ENCODE measurements at regions not wholly inside any gene's neighbourhood (a gene's known extent, or its start where the extent isn't known, plus 50 kb on each side); places are given as distances from the start of the nearest gene placed in this dataset.

DNA sequence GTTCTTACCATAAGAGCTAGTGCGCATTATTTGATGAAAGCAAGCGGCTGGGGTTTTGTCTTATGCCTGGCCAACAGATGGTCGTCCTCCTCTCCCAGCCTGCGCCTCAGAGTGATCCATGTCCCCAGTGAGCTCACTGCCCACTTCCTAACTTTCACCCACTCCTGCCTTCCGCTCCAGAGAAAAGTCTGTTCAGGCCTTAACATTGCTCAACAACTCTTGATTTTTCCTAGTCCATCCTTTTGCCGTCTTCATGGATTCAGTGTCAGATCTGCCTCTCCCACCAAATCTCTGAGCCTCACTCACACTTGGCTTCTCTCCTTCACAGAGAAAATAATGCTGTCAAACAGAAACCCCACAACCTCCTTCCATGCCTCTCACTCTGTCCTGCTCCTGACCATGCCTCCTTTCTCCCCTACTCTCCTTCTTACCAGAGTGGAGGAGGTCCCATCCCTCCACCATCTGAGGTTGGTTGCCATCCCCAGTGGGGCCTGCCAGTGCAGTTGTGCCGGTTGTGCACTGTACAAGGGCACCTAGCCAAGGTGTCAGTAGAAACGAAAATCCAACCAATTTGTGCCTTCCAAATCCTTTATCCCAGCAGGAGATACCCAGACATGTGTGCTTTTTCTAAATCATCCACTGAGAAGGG is 58.9 kb upstream of the SRSF6 start:
- intact Hi-C loops (cut with micrococcal nuclease) (no loop called here), in situ Hi-C loops (cut with MboI) (no loop called here)
- Histone ChIP-seq H3K4me3 (no peak overlapping the region), H3K9me3 (replicated peaks; ENCODE audit: control insufficient read depth, insufficient read depth, low read depth, low read length) (no peaks in the 10 kb centered on the region), H3K36me3 (ENCODE audit: control insufficient read depth, insufficient read depth, low read length) (no peaks in the 10 kb centered on the region), H3K79me2 (ENCODE audit: control insufficient read depth, insufficient read depth, low read length) (no peaks in the 10 kb centered on the region), H3K4me1 (replicated peaks in 1 of 2; ENCODE audit: control insufficient read depth in 2 of 2, insufficient read depth in 2 of 2, low read length in 2 of 2) (no peaks in the 10 kb centered on the region; a peak in 2 of 5 replicates), H3K9ac (ENCODE audit: insufficient read depth in 1 of 2, low read depth in 2 of 2, low read length in 2 of 2) (no peak overlapping the region), H4K20me1 (replicated peaks; ENCODE audit: control insufficient read depth, insufficient read depth, low read length) (no peaks in the 10 kb centered on the region), H3K9me1 (ENCODE audit: control insufficient read depth, insufficient read depth, low read length) (no peaks in the 10 kb centered on the region), H3K27me3 (ENCODE audit: control insufficient read depth in 2 of 2, insufficient read depth in 2 of 2, low read length in 2 of 2) (peaks cover 0 to 6% of the 10 kb centered on the region in 2 experiments; a peak in 1 of 5 replicates), H2AFZ (ENCODE audit: low read depth, low read length) (no peak overlapping the region), H3K4me2 (ENCODE audit: insufficient read depth, low read length) (no peak overlapping the region), H3K27ac (ENCODE audit: extremely low read depth, low read depth, low read length) (no peak overlapping the region)
- ChIA-PET CTCF (ENCODE audit: low intra/inter-chr PET ratio) (no interaction called here), POLR2A (interaction anchor here (0.6 to 1.0 kb wide), 2 partner anchors 8 to 623 kb away, joined by 4 read pairs; no protein-coding TSS in a partner anchor)
- DNase-seq (ENCODE audit: extremely low read depth in 1 of 4, low spot score in 3 of 4) (no peak), FAIRE-seq (no peak), ATAC-seq (no peak)
- no TSS peak for BruUV-seq (replicated peaks)
- WGBS (ENCODE audit: insufficient coverage, low coverage, missing lambda C conversion rate), result under 1% methylated on average over 8 of the region's 8 CpGs
- TF ChIP-seq, protein P1, sequence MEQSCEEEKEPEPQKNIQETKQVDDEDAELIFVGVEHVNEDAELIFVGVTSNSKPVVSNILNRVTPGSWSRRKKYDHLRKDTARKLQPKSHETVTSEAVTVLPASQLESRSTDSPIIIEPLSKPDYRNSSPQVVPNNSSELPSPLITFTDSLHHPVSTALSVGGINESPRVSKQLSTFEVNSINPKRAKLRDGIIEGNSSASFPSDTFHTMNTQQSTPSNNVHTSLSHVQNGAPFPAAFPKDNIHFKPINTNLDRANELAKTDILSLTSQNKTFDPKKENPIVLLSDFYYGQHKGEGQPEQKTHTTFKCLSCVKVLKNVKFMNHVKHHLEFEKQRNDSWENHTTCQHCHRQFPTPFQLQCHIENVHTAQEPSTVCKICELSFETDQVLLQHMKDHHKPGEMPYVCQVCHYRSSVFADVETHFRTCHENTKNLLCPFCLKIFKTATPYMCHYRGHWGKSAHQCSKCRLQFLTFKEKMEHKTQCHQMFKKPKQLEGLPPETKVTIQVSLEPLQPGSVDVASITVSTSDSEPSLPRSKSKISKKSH (CRISPR knock-in tag; IDR thresholded peaks at IDR 0.05), result no peak
- TF ChIP-seq, protein P2, sequence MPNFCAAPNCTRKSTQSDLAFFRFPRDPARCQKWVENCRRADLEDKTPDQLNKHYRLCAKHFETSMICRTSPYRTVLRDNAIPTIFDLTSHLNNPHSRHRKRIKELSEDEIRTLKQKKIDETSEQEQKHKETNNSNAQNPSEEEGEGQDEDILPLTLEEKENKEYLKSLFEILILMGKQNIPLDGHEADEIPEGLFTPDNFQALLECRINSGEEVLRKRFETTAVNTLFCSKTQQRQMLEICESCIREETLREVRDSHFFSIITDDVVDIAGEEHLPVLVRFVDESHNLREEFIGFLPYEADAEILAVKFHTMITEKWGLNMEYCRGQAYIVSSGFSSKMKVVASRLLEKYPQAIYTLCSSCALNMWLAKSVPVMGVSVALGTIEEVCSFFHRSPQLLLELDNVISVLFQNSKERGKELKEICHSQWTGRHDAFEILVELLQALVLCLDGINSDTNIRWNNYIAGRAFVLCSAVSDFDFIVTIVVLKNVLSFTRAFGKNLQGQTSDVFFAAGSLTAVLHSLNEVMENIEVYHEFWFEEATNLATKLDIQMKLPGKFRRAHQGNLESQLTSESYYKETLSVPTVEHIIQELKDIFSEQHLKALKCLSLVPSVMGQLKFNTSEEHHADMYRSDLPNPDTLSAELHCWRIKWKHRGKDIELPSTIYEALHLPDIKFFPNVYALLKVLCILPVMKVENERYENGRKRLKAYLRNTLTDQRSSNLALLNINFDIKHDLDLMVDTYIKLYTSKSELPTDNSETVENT (CRISPR knock-in tag; IDR thresholded peaks at IDR 0.05), result no peak
- no peak for TF ChIP-seq NRF1 (conservative IDR thresholded peaks at IDR 0.05 in 1 of 2, IDR thresholded peaks at IDR 0.05 in 1 of 2)
- TF ChIP-seq, protein P3, sequence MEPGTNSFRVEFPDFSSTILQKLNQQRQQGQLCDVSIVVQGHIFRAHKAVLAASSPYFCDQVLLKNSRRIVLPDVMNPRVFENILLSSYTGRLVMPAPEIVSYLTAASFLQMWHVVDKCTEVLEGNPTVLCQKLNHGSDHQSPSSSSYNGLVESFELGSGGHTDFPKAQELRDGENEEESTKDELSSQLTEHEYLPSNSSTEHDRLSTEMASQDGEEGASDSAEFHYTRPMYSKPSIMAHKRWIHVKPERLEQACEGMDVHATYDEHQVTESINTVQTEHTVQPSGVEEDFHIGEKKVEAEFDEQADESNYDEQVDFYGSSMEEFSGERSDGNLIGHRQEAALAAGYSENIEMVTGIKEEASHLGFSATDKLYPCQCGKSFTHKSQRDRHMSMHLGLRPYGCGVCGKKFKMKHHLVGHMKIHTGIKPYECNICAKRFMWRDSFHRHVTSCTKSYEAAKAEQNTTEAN (CRISPR knock-in tag; IDR thresholded peaks at IDR 0.05), result no peak
- no peak for TF ChIP-seq SRSF3 (IDR thresholded peaks at IDR 0.05; ENCODE audit: insufficient read depth, low read length)
- no peak for TF ChIP-seq ZNF830 (CRISPR knock-in tag; IDR thresholded peaks at IDR 0.05)
- no peak for TF ChIP-seq ZNF282 (CRISPR knock-in tag; IDR thresholded peaks at IDR 0.05)
- no peak for TF ChIP-seq HSF4 (CRISPR knock-in tag; IDR thresholded peaks at IDR 0.05; ENCODE audit: borderline replicate concordance)
- no peak for TF ChIP-seq LCOR (CRISPR knock-in tag; IDR thresholded peaks at IDR 0.05)
